ENCODE measurements at regions not wholly inside any gene's neighbourhood (a gene's known extent, or its start where the extent isn't known, plus 50 kb on each side); places are given as distances from the start of the nearest gene placed in this dataset.

DNA sequence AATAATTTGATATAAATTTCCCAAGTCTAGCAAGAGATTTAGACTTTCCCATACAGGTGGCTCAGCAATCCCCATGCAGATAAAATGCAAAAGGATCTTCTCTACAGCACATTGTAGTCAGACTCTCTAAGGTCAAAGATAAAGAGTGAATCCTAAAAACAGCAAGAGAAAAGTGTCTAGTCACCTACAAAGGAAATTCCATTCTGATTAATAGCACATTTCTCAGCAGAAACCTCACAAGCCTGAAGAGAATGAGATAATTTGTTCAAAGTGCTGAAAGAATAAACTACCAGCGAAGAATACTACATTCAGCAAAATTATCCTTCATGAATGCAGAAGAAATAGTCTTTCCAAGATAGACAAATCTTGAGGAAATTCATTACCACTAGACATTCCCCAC, 493.3 kb downstream of the PRELID2 start:
- H3K4me3 ChIP-seq: no peak overlapping the region
- TF ChIP-seq, protein P1, sequence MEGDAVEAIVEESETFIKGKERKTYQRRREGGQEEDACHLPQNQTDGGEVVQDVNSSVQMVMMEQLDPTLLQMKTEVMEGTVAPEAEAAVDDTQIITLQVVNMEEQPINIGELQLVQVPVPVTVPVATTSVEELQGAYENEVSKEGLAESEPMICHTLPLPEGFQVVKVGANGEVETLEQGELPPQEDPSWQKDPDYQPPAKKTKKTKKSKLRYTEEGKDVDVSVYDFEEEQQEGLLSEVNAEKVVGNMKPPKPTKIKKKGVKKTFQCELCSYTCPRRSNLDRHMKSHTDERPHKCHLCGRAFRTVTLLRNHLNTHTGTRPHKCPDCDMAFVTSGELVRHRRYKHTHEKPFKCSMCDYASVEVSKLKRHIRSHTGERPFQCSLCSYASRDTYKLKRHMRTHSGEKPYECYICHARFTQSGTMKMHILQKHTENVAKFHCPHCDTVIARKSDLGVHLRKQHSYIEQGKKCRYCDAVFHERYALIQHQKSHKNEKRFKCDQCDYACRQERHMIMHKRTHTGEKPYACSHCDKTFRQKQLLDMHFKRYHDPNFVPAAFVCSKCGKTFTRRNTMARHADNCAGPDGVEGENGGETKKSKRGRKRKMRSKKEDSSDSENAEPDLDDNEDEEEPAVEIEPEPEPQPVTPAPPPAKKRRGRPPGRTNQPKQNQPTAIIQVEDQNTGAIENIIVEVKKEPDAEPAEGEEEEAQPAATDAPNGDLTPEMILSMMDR (IDR thresholded peaks at IDR 0.05): no peak
- no peak for TF ChIP-seq POLR2A (IDR thresholded peaks at IDR 0.05)
- no peaks in the 10 kb centered on the region for H3K27me3 ChIP-seq
- intact Hi-C loops (cut with DNase I): no loop called here
- no peaks in the 10 kb centered on the region for H3K36me3 ChIP-seq (replicated peaks in 1 of 2)
- H3K4me1 ChIP-seq (replicated peaks in 1 of 2): no peaks in the 10 kb centered on the region
- no peak for DNase-seq
- H3K27ac ChIP-seq: no peak overlapping the region
- 77 to 93% (median 83%) methylated on average over 1 of the region's 1 CpG for WGBS, 4 donors
- H3K9me3 ChIP-seq (replicated peaks in 1 of 3): no peaks in the 10 kb centered on the region

GRCh38 chr5:145340099-145340498, 495.0 kb downstream of the PRELID2 start:
- H3K27me3 ChIP-seq: no peaks in the 10 kb centered on the region
- H3K36me3 ChIP-seq (replicated peaks in 1 of 2): no peaks in the 10 kb centered on the region
- no peaks in the 10 kb centered on the region for H3K4me1 ChIP-seq (replicated peaks in 1 of 2)
- no peak for TF ChIP-seq POLR2A (IDR thresholded peaks at IDR 0.05)
- TF ChIP-seq, protein P1 (IDR thresholded peaks at IDR 0.05): no peak
- H3K9me3 ChIP-seq (replicated peaks in 1 of 3): no peaks in the 10 kb centered on the region
- no peak overlapping the region for H3K4me3 ChIP-seq
- H3K27ac ChIP-seq: no peak overlapping the region
- intact Hi-C loops (cut with DNase I): no loop called here
- DNase-seq: no peak
- 63 to 90% (median 88%) methylated on average over 2 to 3 of the region's 3 CpGs; no CpG with 5 or more reads in 1 of the 4 donors for WGBS, 4 donors

DNA sequence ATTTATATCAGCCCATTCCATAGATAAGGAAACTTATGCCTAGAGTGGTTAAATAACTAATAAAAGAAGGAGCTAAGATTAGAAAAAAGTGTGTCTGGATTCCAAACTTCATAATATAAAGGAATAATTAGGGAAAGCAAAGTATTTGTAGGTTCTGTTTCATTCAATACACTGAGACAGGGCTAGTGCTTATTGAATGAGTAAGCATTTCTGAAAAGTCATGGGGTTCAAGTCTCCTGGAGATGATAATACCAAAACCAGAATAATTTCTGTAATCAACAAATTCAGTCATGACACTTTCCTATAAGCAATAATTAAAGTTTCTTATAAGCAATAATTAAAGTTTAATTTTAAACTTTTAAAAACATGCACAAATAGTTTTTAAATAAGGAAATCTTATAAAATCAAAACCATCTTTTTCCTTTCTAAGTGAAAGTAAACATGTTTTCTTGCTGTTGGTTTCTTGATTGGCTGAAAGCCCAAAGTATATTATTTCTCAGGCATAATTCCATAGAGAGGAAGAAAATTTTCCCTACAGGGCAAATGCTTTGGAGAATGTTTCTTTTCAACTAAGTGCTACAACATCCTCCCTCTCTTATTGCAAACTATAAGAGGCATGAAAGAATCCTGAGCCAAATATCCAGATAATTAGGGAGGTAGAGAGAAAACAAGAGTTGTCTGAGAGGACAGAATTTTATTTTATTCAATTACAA, 510.2 kb downstream of the PRELID2 start:
- H3K27me3 ChIP-seq: no peaks in the 10 kb centered on the region
- intact Hi-C loops (cut with DNase I): no loop called here
- no peak for TF ChIP-seq POLR2A (IDR thresholded peaks at IDR 0.05)
- TF ChIP-seq, protein P1 (IDR thresholded peaks at IDR 0.05): no peak

DNA sequence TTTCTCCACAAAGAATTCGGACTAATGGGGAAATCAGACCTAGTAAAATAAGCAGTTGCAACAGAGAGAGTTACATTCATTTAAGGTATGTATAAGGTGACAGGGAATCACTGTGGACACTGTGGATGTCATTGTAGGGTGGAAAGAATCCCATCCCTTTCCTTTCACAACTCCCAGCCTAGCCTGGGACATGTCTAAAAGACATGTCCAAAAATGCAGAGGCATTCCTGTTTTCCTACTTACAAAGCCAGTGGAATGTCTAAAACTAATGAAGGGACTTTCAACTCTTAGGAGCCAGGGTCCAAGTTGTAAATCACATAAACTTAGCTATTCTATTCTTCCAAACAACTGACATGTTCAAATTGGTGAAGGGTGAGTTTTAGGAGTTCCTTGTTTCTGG, 511.0 kb downstream of the PRELID2 start:
- H3K4me1 ChIP-seq (replicated peaks in 1 of 2): no peaks in the 10 kb centered on the region
- H3K27ac ChIP-seq: no peak overlapping the region
- 72 to 84% (median 79%) methylated on average over 1 of the region's 1 CpG for WGBS, 4 donors
- no peaks in the 10 kb centered on the region for H3K9me3 ChIP-seq (replicated peaks in 1 of 3)
- H3K36me3 ChIP-seq (replicated peaks in 1 of 2): no peaks in the 10 kb centered on the region
- no peak for DNase-seq
- H3K4me3 ChIP-seq: no peak overlapping the region
- TF ChIP-seq POLR2A (IDR thresholded peaks at IDR 0.05): no peak
- TF ChIP-seq, protein P1 (IDR thresholded peaks at IDR 0.05): no peak
- no peaks in the 10 kb centered on the region for H3K27me3 ChIP-seq
- intact Hi-C loops (cut with DNase I): no loop called here

More for the DNA sequence above, 510.2 kb downstream of the PRELID2 start:
- Histone ChIP-seq H3K27ac (no peak overlapping the region), H3K4me3 (no peak overlapping the region), H3K9me3 (replicated peaks in 1 of 3) (no peaks in the 10 kb centered on the region), H3K36me3 (replicated peaks in 1 of 2) (no peaks in the 10 kb centered on the region), H3K4me1 (replicated peaks in 1 of 2) (no peaks in the 10 kb centered on the region)
- DNase-seq: no peak
